H1 (cell line): ENCODE measurements at regions not wholly inside any gene's neighbourhood (a gene's known extent, or its start where the extent isn't known, plus 50 kb on each side); places are given as distances from the start of the nearest gene placed in this dataset.

Experiments
- ASH2L ChIP-seq: fragments of 200-600, 300-600 bp; sonication (generic); IDR thresholded peaks from one replicate; pipeline ENCODE4 v1.7.1; 2017; ENCODE audit warnings: low read length
- BACH1 ChIP-seq: IDR thresholded peaks from 2 replicates; pipeline ENCODE4 v1.6.1; 2012; ENCODE audit warnings: low read length, improper control_type of control experiment
- CHD2 ChIP-seq: IDR thresholded peaks from 2 replicates; pipeline ENCODE4 v1.6.1; 2012; ENCODE audit warnings: low read length, improper control_type of control experiment
- EP300 ChIP-seq, 2 experiments: IDR thresholded peaks; 1 replicate in 1 of 2; 2 replicates in 1 of 2; pipeline ENCODE4 v1.6.1; 2011 to 2012; ENCODE audit warnings: low read depth in 2 of 2, low read length in 2 of 2, mild to moderate bottlenecking in 2 of 2, borderline replicate concordance in 1 of 2, inconsistent platforms in 1 of 2, moderate library complexity in 1 of 2
- FOSL1 ChIP-seq: IDR thresholded peaks from 2 replicates; pipeline ENCODE4 v1.6.1; 2011; ENCODE audit warnings: mild to moderate bottlenecking, low read depth, low read length, moderate library complexity; ENCODE audit not compliant: insufficient read depth
- GABPA ChIP-seq: IDR thresholded peaks from 2 replicates; pipeline ENCODE4 v1.6.1; 2011; ENCODE audit warnings: mild to moderate bottlenecking, low read length, moderate library complexity, borderline replicate concordance; ENCODE audit not compliant: insufficient read depth
- GTF2F1 ChIP-seq: IDR thresholded peaks from 2 replicates; pipeline ENCODE4 v1.6.1; 2012; ENCODE audit warnings: low read depth, low read length, improper control_type of control experiment, borderline replicate concordance
- HDAC2 ChIP-seq, 2 experiments: fragments of 300-600 bp in 1 of 2; sonication (generic) in 1 of 2; IDR thresholded peaks; 2 replicates each; pipeline ENCODE4 v1.6.1; 2011 to 2012; ENCODE audit warnings: low read depth in 2 of 2, low read length in 2 of 2, mild to moderate bottlenecking in 2 of 2, moderate library complexity in 2 of 2, borderline replicate concordance in 1 of 2, inconsistent platforms in 1 of 2
- SAP30 ChIP-seq: fragments of 300-600 bp; sonication (generic); IDR thresholded peaks from 2 replicates; pipeline ENCODE4 v1.7.1; 2012; ENCODE audit warnings: low read length, moderate library complexity, mild to moderate bottlenecking, inconsistent platforms; ENCODE audit not compliant: insufficient read depth, insufficient replicate concordance
- SIRT6 ChIP-seq: IDR thresholded peaks from one replicate; pipeline ENCODE4 v1.7.1; 2012; ENCODE audit warnings: low read length, inconsistent platforms
- SP2 ChIP-seq: IDR thresholded peaks from 2 replicates; pipeline ENCODE4 v1.6.1; 2012; ENCODE audit warnings: mild to moderate bottlenecking, low read length, inconsistent platforms

GRCh38 chrX:6910218-6910617 lies 237.3 kb upstream of the STS start (continued):
- TF ChIP-seq GTF2F1, result no peak
- TF ChIP-seq GABPA, result no peak
- no peak for TF ChIP-seq SAP30
- TF ChIP-seq EP300 (IDR thresholded peaks at IDR 0.05; ENCODE audit: borderline replicate concordance in 1 of 2, low read depth in 2 of 2, low read length in 2 of 2), result no peak
- TF ChIP-seq CHD2, result no peak
- no peak for TF ChIP-seq BACH1
- TF ChIP-seq FOSL1, result no peak
- TF ChIP-seq SP2, result no peak
- TF ChIP-seq HDAC2 (IDR thresholded peaks at IDR 0.05; ENCODE audit: borderline replicate concordance in 1 of 2, low read depth in 2 of 2, low read length in 2 of 2), result no peak
- TF ChIP-seq SIRT6, result no peak
- TF ChIP-seq ASH2L, result no peak
